SH-SY5Y (cell line): ENCODE measurements at regions not wholly inside any gene's neighbourhood (a gene's known extent, or its start where the extent isn't known, plus 50 kb on each side); places are given as distances from the start of the nearest gene placed in this dataset.

Source experiments
- GATA2 ChIP-seq: IDR thresholded peaks from 2 replicates; pipeline ENCODE4 v1.6.1; 2011; ENCODE audit warnings: mild to moderate bottlenecking, low read depth, low read length
- GATA3 ChIP-seq: IDR thresholded peaks from 2 replicates; pipeline ENCODE4 v1.6.1; 2011; ENCODE audit warnings: low read depth, mild to moderate bottlenecking, low read length, moderate library complexity

- TF ChIP-seq GATA2 (no peak), GATA3 (no peak)
Measured at GRCh38 chr10:105981679-105982078, 1182.8 kb downstream of the SORCS1 start.
